Mesodermal cell (in vitro differentiated cells): ENCODE measurements at regions not wholly inside any gene's neighbourhood (a gene's known extent, or its start where the extent isn't known, plus 50 kb on each side); places are given as distances from the start of the nearest gene placed in this dataset.
"Not testable (repeated sequence)": the region's sequence is repeated elsewhere in the genome, so short reads cannot be mapped to it uniquely, and the experiment has no call there.

ENCODE experiments used
- H3K27ac ChIP-seq: 2 replicates; pipeline ENCODE4 v1.7.0; 2013; ENCODE audit warnings: mild to moderate bottlenecking, low read depth, low read length, moderate library complexity; ENCODE audit not compliant: severe bottlenecking
- H3K36me3 ChIP-seq: 2 replicates; pipeline ENCODE4 v1.7.1; 2013; ENCODE audit warnings: mild to moderate bottlenecking, low read length, moderate library complexity; ENCODE audit not compliant: control insufficient read depth, insufficient read depth
- H3K4me1 ChIP-seq: one replicate; pipeline ENCODE4 v1.7.1; 2013; ENCODE audit warnings: mild to moderate bottlenecking, low read length; ENCODE audit not compliant: insufficient read depth, control insufficient read depth, poor library complexity, severe bottlenecking
- H3K4me3 ChIP-seq: 2 replicates; pipeline ENCODE4 v1.7.0; 2013; ENCODE audit warnings: low read length, control low read depth, mild to moderate bottlenecking; ENCODE audit not compliant: insufficient read depth, poor library complexity, severe bottlenecking; ENCODE audit errors: extremely low read depth
- H3K9me3 ChIP-seq: 2 replicates; pipeline ENCODE4 v1.7.1; 2013; ENCODE audit warnings: mild to moderate bottlenecking, low read length, moderate library complexity; ENCODE audit not compliant: control insufficient read depth
- WGBS, 2 experiments: methylation state at CpG; one replicate each; pipeline ENCODE4 v1.1.5; 2013; ENCODE audit warnings: missing lambda C conversion rate in 2 of 2; ENCODE audit not compliant: insufficient coverage in 2 of 2; 5-methylcytosine and 5-hydroxymethylcytosine counted together

- H3K27ac ChIP-seq, H3K36me3 ChIP-seq, H3K9me3 ChIP-seq, H3K4me1 ChIP-seq, H3K4me3 ChIP-seq: not testable (repeated sequence)
- 100% methylated on average over 1 to 2 of the region's 5 CpGs for WGBS, 2 experiments
Measured at GRCh38 chr5:63732880-63733279, 229.4 kb downstream of the HTR1A start.

DNA sequence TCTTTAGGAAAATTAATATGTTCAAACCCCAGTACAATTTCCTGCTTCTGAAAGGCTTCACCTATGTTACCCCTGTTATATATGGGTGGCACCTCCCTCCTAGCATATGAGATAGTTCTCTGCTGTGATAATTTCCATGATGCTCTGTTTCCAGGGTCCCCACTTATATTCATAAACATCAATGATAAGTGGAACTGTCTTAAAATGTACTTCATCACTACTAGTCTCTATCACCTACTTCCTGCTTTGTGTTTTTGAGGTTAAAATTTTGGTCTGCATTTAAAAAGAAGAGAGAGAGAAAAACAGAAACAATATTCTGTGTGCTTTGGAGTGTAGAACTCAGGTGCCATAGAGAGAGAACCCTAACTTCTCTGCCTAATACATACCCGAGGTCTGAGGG is 234.7 kb downstream of the HTR1A start:
- WGBS, 2 experiments, result no CpG with 5 or more reads among the region's 1 CpG
- no peak overlapping the region for H3K27ac ChIP-seq
- peaks cover 2% of the 10 kb centered on the region for H3K4me1 ChIP-seq
- no peak overlapping the region for H3K4me3 ChIP-seq
- H3K9me3 ChIP-seq, result no peaks in the 10 kb centered on the region
- no peaks in the 10 kb centered on the region for H3K36me3 ChIP-seq

DNA sequence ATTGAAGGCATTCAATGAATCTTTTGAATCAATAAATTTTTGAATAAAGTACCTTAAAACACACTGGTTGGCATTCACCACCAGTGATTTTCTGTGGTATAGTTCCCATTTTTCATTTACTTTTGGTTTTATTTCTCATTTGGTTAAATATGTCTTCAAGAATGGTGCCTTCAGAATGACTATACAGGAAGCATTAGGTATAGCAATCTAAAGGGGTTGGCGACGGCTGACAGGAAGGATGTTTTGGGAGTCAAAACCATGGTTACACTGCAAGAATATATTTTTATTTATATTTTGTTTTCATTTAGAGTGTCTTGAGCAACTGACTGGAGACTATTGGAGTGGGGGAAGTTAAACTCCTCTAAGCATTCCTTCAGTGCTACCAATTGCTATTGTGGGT is 235.7 kb downstream of the HTR1A start:
- Histone ChIP-seq H3K27ac (no peak overlapping the region), H3K4me3 (no peak overlapping the region), H3K9me3 (no peaks in the 10 kb centered on the region), H3K4me1 (peaks cover 2% of the 10 kb centered on the region), H3K36me3 (no peaks in the 10 kb centered on the region)
- no CpG with 5 or more reads among the region's 2 CpGs for WGBS, 2 experiments

- 83% methylated on average over 1 of the region's 1 CpG for WGBS, 2 experiments
- no peaks in the 10 kb centered on the region for H3K36me3 ChIP-seq
- no peaks in the 10 kb centered on the region for H3K4me1 ChIP-seq
- H3K4me3 ChIP-seq, result no peak overlapping the region
- no peak overlapping the region for H3K27ac ChIP-seq
- H3K9me3 ChIP-seq, result no peaks in the 10 kb centered on the region
Measured at GRCh38 chr5:63719147-63719546, 243.1 kb downstream of the HTR1A start.

DNA sequence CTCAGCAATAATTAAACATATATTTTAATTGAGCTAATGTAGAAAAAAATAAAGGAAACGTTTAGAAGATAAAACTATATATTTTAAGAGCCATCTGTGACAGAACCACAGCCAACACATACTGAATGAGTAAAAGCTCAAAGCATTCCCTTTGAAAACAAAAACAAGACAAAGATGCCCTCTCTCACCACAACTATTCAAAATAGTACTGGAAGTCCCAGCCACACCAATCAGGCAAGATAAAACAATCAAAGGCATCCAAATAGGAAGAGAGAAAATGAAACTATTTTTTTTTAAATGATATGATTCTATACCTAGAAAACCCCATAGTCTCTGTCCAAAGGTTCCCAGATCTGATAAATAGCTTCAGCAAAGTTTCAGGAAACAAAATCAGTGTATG is 262.0 kb downstream of the HTR1A start:
- Histone ChIP-seq H3K27ac (no peak overlapping the region), H3K9me3 (no peaks in the 10 kb centered on the region), H3K36me3 (no peaks in the 10 kb centered on the region), H3K4me1 (no peaks in the 10 kb centered on the region), H3K4me3 (no peak overlapping the region)
- WGBS, 2 experiments, result no CpG with 5 or more reads among the region's 1 CpG

GRCh38 chr5:63697811-63698210 is 264.4 kb downstream of the HTR1A start:
- WGBS, 2 experiments, result 100% methylated on average over 1 of the region's 2 CpGs; no CpG with 5 or more reads in 1 of the 2 experiments
- no peaks in the 10 kb centered on the region for H3K36me3 ChIP-seq

GRCh38 chr5:63690546-63690945 is 271.7 kb downstream of the HTR1A start:
- H3K36me3 ChIP-seq, result no peaks in the 10 kb centered on the region
- no peaks in the 10 kb centered on the region for H3K9me3 ChIP-seq
- no peak overlapping the region for H3K27ac ChIP-seq
- no peak overlapping the region for H3K4me3 ChIP-seq
- 100% methylated on average over 1 of the region's 2 CpGs; no CpG with 5 or more reads in 1 of the 2 experiments for WGBS, 2 experiments
- H3K4me1 ChIP-seq, result no peaks in the 10 kb centered on the region

More at GRCh38 chr5:63697811-63698210, 264.4 kb downstream of the HTR1A start:
- Histone ChIP-seq H3K4me1 (no peaks in the 10 kb centered on the region), H3K27ac (no peak overlapping the region), H3K4me3 (no peak overlapping the region), H3K9me3 (no peaks in the 10 kb centered on the region)

DNA sequence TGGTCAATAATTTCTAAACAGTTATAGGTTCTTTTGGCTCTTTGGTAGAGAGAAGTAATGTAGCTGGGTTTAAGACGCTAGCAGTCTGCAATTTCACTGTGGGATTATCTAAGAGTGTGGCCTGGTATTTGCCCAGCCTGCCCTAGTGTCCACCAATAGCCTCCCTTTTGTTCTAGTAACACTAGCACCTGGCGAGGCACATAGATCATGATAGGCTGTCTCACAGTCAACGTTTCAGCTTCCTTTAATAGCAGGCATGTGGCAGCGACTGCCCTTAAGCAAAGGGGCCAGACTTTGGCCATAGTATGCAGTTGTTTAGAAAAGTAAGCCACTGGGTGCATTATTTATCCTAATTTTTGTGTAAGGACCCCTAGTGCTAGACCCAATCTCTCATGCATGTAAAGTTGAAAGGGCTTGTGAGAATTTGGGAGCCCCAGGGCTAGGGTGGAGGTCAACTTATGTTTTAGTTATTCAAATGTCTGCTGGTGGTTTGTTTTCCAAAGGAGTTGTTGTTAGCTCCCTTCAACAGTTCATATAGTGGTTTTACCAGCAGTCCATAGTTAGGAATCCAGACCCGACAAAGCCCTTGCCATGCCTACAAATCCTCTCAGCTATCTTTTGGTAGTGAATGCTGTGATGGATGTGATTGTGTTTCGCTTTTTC is 274.3 kb downstream of the HTR1A start:
- no peaks in the 10 kb centered on the region for H3K9me3 ChIP-seq
- no peak overlapping the region for H3K27ac ChIP-seq
- no peaks in the 10 kb centered on the region for H3K36me3 ChIP-seq
- H3K4me1 ChIP-seq, result no peaks in the 10 kb centered on the region
- 57 to 73% methylated on average over 4 of the region's 6 CpGs for WGBS, 2 experiments
- no peak overlapping the region for H3K4me3 ChIP-seq

DNA sequence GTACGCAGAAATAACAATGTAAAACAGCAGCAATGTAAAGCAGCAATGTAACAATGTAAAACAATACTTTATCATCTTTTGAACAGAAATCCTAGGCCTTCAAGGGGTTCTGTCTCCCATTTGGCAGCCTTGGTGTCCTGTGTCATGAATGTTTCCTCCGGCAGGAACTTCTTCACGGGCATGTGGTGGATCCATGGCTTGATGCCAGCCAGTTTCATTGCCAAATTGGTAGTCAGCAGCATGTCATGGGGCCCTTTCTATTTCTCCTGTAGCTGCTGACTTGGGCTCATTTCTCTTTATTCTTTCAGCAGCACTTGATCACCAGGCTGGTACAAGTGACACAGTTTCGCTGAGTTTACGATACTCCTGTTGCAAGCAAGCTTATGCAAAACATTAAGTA is 275.3 kb downstream of the HTR1A start:
- Histone ChIP-seq H3K9me3 (no peaks in the 10 kb centered on the region), H3K27ac (no peak overlapping the region), H3K4me1 (no peaks in the 10 kb centered on the region), H3K36me3 (no peaks in the 10 kb centered on the region), H3K4me3 (no peak overlapping the region)
- 93 to 96% methylated on average over 2 to 3 of the region's 5 CpGs for WGBS, 2 experiments

- H3K27ac ChIP-seq, result no peak overlapping the region
- H3K36me3 ChIP-seq, result no peaks in the 10 kb centered on the region
- no peaks in the 10 kb centered on the region for H3K4me1 ChIP-seq
- H3K4me3 ChIP-seq, result no peak overlapping the region
- no peaks in the 10 kb centered on the region for H3K9me3 ChIP-seq
- 75% methylated on average over 1 of the region's 2 CpGs; no CpG with 5 or more reads in 1 of the 2 experiments for WGBS, 2 experiments
Measured at GRCh38 chr5:63686181-63686580, 276.1 kb downstream of the HTR1A start.

DNA sequence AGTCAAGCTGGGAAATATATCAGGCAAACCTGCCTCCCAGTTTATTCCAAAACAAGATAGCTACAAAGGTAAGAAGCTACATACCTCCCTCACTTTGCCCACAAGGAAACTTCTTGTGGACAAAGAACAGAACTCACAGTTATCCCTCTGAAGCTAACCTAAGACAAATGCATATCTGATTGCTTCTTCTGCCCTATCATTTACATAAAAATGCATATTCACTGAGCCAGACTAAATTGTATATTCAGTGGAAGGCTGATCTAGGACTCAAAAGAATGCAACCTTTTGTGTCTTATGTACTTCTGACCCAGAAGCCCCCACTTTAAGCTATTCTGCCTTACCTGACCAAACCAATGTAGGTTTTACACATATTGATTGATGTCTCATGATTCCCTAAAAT is 276.8 kb downstream of the HTR1A start:
- Histone ChIP-seq H3K9me3 (no peaks in the 10 kb centered on the region), H3K4me3 (no peak overlapping the region), H3K4me1 (no peaks in the 10 kb centered on the region), H3K27ac (no peak overlapping the region), H3K36me3 (no peaks in the 10 kb centered on the region)
